HuH-7 (cell line): ENCODE measurements at regions not wholly inside any gene's neighbourhood (a gene's known extent, or its start where the extent isn't known, plus 50 kb on each side); places are given as distances from the start of the nearest gene placed in this dataset.

Experiments used
- DNase-seq: peaks from one replicate; pipeline ENCODE4 v3.0.0; 2011; ENCODE audit warnings: low spot score

DNA sequence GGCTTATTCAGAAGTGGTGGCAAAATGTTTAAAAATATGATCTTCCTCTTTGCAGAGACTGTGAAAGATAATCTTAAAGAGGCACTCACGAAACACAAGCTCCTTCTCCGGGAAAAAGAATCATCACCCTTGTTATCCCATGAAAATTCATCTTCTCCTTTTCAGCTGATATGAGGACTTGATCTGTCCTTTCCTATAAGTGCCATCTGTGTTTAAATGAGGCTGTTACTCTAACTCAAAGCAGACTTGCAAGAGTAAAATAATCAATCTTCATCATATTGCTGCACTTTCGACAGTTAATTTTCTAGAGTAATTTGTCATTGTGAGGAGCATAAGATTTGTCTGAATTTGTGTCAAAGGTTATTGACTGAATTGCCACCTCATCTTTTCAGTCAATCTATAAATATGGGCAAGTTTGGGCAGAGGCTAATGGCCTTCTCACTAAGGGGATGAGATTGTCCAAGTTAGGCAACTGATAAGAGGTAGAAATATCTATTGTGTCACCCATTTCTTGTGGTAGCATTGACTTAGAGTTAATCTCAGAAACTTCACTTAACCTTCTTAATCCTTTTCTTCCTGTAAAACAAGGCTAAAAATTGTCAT, 452.9 kb downstream of the GRXCR1 start:
- DNase-seq: no peak

DNA sequence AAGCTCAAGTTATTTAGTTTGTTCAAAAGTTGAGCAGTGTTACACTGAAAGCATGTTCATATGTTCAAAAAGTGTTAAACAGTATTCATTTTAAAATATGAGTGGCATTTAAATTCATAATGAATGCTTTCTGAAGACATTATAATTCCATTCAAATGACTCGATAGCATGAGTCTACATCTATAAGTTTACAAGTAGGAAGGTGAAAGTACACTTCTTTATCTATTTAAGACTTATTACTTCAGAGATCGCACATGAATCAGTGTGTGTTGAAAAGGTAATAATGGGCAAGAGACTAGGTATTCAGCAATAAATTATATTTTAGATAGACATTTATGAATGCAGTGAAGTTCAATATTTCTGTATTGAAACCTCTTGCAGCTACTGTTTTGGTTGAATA, 456.1 kb downstream of the GRXCR1 start:
- no peak for DNase-seq

DNA sequence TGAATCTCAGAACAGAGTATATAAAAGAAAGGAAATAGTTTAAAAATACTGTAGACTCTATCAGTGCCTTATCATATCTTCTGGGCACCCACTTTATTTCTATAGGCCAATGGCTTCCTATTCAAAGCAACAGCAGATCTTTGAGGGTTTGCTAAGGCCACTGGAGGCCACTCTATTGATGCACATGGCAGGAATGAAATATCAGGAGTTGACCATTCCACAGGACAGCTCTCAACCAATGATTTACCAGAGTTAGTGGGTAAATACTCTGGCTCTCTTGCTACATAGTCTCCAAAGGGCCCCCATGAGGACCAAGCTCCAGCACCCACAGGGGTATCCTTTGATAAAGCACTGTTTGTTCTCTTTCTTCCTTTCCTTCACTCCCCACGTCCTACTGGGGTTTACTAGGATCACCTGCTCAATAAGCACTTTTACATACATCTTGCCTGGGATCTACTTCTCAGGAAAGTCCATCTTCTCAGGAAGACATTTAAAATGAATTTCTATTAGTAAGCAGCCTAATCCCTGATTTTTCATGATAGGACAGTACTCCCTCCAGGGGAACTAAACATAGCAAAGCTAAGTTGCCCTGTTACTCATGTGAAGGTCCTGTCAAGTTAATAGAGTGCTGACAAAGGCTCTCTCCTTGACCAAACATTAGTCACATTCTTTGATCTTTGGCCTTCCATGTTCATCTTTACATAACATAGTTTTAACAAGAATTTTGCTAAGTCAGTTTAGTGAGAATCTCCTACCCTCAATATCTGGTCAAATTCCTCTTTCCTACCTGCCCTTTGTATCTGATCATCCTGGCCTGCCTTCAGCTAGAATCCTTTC, 459.7 kb downstream of the GRXCR1 start:
- DNase-seq: no peak

DNA sequence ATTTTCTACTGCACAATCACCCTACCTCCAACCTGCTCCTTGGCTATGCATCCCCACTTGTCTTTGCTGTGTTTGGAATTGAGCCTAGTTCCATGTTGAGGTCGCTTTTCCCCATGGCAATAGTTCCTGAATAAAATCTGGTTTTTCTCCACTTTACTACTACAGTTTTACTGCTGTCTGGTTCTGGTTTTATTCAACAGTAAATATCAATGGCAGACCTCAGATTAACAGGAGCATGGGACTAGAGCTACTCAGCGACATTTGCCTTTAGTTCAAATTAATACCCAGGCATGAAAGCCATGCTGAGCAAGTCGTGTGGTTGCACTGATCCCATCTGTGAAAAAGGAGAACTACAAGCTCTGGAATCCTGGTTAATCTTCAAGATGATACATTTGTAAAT, 460.3 kb downstream of the GRXCR1 start:
- DNase-seq: no peak

DNA sequence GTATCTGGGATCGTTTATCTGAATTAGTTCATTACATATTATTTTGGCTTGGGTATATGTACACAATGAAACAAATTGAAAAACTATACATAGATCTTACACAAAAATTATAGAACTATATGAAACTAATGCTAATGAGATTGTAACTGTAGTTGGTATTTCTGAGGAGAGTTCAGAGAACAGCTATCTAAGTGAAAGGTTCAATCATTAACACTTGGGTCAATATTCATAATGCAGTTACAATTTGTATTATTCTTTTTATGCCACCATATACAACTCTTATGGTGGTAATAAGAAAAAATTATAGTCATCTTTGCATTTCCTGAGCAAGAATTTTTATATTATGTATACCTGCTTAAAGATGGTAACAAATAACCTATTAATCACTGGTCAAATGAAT, 461.0 kb downstream of the GRXCR1 start:
- DNase-seq: no peak

DNA sequence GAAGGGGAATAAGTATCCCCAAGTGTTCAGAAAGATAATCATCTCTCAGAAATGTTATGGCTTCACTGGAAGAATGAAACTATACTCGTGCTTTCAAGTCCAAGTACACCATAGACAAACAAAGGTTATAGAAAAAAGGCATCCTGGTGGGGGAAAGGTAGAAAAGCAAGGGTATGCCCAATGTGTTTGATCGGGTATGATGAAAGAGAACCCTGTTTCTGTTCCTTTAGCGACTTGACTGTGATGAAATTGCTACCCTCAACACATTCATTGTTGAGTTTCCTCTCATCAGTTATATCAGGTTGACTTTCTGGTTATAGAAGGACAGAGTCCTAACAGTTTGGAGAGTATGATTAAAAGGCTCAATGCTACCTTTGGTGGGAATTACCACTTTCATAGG, 464.3 kb downstream of the GRXCR1 start:
- DNase-seq: no peak

DNA sequence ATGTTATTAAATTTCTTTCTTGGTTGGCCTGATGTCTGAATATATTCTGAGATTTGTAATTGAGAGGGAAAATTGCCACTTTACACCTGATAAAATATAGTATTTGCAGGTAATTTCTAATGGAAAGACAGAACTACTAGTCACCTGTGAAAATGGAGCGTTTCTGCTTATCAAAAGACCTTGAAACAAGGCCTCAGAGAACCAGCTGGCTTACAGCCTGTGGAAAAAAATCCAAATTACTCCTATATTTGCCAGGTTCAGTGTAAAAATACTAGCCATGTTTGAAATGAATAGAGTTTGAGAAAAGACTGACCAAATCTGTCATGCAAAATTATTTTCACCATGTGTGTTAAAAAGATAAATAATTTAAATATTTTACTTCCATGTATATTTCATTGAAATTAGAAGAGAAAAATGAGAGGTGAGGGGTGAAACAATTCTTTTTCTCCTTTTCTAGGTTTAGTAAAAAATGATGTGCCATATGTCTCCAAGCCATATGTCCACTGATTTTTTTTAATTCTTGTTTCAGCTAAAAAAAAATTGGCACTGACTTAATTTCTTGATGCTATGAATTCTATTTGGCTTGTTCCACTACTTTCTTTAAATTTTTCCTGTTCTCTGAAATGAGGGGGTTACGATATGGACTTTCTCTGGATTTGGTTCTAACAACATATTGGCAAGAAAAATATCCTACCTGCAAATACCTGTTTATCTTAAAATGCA, 464.9 kb downstream of the GRXCR1 start:
- no peak for DNase-seq

DNA sequence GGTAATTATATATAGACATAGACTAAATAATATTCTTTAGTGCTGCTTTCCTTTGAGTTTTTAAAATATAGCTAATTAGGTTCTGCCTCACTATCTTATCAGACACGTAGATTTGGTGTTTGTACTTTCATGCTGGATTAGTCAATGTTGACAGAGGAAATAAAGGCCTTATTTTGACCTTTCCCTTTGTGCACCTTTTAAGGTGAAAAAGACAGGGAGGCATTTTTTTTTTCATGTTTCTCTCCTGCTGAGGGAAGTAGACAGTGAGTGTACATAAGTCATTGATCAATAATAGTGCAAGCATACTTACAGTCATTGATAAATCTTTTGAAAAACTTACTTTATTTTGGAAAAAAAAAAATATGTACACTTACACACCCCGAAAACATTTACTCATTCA, 467.8 kb downstream of the GRXCR1 start:
- no peak for DNase-seq

DNA sequence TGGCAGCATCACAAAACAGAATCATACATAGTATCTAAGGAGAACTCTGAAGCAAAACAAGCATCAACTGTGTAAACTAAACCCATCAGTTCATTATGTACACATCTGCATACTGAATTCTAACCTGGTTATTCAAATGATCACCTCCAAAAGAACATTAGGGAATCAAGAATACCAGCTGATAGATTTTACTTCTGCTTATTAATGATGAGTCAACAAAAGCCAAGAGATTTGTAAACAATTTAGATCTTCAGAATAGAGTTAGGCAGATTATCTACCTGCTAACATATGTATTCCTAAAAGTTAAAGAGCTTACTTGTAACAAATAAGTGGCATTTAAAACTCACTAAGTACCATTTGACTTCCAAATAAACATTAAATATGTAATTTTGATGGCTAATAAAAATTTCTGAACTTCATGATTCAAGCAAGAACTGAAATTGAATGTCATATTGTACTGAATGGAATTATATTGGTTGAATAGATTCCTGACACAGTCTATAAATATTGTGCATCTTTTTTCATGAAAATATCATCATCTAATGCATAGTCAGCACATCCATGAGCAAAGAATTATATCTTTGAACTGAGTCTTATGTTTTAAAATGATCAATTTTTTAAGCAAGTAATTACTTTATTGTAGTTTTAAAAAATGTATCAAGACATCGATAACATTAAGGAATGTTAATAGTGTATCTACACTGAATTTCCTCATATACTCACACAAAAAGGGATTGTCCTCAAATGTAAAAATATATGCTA, 470.5 kb downstream of the GRXCR1 start:
- DNase-seq: no peak

DNA sequence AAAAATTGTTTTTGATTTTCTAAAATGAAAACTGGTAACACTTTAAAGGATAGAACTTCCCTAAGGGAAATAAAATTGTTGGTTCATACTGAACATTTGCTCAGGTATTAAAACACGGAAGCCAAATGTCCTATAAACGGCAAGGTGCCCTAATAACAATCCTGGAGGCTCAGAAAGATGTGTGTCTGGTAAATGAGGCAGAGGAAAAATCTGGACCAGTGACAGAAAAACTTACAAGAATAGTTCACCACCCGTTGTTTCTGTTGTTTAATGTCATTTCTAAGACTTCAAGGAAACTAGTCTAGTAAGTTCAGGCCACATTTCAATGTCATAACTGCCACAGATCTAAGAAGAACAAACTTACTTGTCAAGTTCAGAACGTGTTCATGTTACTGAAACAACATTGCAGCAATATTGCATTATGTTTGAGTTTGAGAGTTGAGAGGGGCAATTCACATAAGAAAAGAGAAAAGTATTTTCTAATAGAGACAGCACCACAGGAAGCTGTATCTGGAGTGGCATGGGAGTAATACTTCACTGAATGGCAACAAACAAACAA, 476.6 kb downstream of the GRXCR1 start:
- no peak for DNase-seq

DNA sequence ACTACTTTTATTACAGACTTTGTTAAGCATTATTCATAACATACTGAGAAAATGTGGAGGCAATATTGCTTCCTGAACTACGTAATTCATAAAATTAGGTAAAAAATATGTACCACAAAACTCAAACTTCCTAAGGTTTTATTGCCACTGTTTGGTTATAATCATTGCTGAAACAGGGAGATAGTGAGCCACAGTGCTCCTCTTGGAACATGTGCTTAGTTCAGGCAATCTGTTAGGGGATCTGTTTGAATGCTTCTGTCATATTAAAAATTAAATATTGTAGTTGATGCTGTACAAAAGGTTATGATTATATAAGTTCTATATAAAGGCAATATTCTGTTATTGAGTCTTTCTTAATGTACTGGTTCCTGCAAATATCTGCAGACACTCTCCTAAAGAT, 480.7 kb downstream of the GRXCR1 start:
- no peak for DNase-seq

DNA sequence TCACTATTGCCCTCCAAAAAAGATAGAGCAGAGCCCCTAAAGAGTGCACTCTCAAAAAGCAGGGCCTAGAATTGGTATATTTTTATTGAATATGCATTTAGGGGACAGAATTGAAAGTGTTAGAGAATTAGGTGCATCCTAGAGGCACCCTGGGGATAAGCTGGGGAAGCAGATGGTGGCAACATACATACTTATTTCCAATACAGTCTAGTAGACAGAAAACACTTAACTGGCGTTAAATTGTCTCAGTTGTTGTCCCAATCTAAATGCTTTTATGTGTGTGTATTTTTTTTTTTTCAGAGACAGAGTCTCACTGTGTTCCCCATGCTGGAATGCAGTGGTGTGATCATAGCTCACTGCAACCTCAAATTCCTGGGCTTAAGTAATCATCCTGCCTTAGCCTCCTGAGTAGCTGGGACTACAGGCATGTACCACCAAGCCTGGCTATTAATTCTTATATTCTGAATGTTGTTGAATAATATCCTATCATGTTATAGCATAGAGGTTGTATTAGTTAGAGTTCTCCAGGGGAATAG, 481.8 kb downstream of the GRXCR1 start:
- no peak for DNase-seq

DNA sequence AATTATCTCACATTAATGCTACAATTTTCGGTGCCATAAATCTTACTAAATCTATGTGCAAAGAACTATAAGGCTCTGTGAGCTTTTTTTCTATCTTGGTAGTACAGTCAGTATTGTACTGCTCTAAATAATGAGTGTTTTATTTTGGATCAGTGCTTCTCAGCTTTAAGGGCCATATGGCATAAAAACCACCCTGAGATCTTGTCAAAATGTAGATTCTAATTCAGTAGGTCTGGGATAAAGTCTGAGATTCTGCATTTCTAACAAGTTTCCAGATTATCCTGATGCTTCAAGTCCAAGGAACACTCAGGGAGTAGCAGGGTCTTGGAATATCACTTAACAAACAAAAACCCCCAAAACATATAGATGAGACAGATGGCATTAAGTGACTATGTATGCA, 486.5 kb downstream of the GRXCR1 start:
- DNase-seq: no peak

DNA sequence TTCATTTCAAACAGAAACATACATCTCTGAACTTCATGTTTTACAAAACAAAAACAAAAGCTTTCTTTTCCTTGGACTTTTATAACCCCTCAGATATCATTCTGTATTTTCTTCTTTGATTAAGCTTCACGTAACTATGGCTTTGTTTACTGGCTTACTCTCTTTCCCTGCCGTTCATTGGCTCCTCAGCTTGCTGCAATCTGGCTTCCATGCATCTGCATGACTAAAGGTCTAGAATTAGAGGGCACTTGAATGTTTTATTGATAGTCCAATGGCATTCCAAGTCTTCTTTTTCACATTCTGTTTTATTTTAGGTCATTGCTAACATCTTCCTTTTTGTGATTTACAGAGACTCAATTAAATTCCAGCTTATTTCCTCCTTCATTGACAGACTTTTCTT, 487.6 kb downstream of the GRXCR1 start:
- no peak for DNase-seq

DNA sequence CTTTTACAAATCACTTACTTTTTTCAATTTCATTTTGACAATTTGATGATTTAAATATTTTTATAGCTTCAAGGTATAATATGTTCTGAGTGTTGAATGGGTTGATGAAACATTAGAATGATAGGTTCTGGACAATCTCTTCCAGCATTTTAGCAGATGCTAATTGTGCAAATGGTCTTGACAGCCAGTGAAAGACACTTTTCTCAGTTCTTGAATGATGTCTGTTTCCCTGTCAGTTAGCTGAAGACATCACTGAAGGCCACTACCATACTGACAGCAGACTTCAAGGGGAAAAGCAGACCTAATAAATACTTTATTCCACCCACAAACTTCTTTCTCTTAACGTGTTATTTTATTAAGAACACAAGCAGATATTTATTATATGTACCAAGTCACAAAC, 498.6 kb downstream of the GRXCR1 start:
- DNase-seq: no peak

DNA sequence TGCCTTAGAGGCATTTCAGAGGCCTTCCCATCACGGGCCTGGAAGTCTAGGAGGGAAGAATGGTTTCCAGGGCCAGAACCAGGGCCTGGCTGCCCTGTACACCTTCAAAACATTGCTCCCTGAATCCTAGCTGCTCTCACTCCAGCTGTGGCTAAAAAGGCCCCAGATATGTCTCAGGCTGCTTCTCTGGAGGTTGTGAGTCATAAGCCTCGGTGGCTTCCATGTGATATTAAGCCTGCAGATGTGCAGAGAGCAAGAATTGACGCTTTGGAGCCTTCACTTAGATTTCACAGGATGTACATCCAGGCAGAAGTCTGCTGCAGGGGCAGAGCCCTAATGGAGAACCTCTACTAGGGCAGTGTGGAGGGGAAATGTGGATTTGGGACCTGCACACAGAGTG, 502.5 kb downstream of the GRXCR1 start:
- DNase-seq: no peak

DNA sequence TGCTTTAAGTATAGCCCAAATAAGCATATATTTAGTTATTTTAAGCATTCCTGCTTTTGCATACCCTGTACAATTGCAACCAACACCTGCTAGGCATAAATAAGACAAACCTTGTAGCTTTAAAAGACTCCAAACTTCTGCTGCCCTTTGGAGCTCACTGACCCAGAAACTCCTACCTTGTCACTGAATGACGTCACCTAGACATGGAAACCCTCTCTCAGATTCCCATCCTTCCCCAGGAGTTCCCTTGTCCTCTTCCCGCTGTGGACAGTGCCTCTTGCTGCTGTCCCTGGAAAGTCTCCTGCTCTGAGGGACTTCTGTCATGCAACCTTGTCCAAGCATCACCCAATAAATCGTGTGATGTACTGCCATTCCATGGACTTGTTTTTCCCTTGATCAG, 507.2 kb downstream of the GRXCR1 start:
- no peak for DNase-seq

DNA sequence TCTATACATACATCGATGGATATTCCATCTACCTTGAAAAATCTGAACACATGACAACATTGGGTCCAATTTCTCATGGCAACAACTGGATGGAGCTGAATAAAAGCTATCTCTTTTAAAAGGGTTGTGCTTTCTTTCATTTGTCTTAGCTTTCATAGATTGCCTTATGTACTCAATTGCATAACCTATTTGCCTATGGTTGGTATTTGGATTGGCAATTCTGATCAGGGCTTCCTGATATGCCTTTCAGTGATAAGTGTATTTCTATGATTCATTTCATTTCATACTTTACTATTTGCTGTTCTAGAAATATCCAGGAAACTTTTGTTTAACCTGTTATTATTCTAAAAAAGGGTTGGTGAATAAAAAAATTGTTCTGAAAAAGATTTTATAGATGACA, 509.9 kb downstream of the GRXCR1 start:
- DNase-seq: no peak

DNA sequence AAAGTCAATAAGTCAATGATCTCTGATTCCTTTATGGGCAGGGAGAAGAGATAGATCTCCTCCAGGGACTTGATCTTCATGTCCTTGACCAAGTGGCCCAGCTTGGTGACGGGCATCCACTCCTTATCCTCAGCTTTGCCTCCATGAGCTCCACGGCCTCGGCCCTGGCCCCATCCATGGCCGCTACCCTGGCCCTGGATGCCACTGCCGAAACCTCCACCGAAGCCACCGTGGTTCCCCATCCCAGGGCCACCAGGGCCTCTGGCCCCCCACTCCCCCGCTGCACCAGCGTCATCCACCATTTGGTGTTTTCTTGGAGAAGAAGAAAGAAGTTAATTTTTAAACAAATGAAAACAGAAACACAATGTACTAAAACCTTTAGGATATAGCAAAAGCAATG, 518.1 kb downstream of the GRXCR1 start:
- no peak for DNase-seq

DNA sequence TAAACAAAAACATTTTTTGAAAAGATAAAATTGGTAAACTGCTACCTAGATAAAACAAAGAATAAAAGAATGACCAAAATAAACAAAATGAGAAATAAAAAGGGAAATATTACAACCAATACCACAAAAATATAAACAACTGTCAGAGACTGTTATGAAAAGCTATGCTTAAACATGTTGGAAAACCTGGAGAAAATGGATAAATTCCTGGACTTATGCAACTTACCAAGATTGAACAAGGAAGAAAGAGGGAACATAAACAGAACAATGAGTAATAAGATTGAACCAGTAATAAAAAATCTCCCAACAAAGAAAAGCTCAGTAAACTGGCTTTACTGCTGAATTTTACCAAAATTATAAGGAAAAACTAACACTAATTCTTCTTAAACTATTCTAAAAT, 518.7 kb downstream of the GRXCR1 start:
- DNase-seq: no peak

DNA sequence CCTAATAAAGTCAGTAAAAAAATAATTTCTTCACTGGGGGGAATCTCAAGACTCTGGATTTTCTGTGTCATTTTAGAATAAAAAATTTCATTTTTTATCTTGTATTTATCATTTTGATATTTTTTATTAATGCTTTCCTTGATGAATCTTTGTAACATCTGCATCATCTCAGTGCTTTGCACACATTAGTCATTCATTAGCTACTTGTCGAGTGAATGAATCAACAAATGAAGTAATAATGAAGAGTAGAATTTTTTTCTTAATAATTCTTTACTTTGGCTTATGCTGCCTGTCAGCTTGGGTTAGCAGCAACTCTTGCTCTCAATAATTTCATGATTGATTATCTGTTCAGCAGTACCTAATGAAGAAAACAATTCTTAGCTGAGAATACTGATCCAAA, 530.8 kb downstream of the GRXCR1 start:
- DNase-seq: no peak

DNA sequence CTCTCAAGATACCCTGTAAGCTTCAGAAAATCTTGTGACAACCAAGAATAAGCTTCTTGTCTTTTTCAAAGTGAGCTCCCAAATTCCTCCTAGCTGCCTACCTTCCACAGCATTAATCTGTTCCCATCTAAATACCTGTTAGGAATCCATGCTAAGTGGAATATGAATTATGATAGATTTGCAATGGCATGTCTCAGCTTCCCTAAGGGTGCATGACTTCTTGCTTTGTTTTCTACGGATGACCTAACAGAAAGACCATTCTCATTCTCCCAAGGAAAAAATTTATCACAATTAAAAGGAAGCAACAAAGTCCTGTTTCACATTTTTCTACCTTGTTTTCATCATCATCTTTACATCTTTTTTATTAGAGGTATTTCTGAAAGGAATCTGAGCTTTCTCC, 532.7 kb downstream of the GRXCR1 start:
- no peak for DNase-seq
